Endodermal cell (in vitro differentiated cells): ENCODE measurements at regions not wholly inside any gene's neighbourhood (a gene's known extent, or its start where the extent isn't known, plus 50 kb on each side); places are given as distances from the start of the nearest gene placed in this dataset.

ENCODE experiments used
- DNase-seq: peaks from one replicate; pipeline ENCODE4 v3.0.0-alpha.2; 2017
- H3K27ac ChIP-seq: 2 replicates; pipeline ENCODE4 v1.5.1; 2013; ENCODE audit warnings: mild to moderate bottlenecking, low read depth, low read length, moderate library complexity
- H3K27me3 ChIP-seq: 2 replicates; pipeline ENCODE4 v1.6.1; 2013; ENCODE audit warnings: mild to moderate bottlenecking, low read length, moderate library complexity; ENCODE audit not compliant: insufficient read depth, control insufficient read depth, poor library complexity, severe bottlenecking
- H3K36me3 ChIP-seq: 2 replicates; pipeline ENCODE4 v1.7.0; 2013; ENCODE audit warnings: mild to moderate bottlenecking, low read length, moderate library complexity; ENCODE audit not compliant: control insufficient read depth, insufficient read depth
- H3K4me1 ChIP-seq: one replicate; pipeline ENCODE4 v1.7.0; 2013; ENCODE audit warnings: low read length; ENCODE audit not compliant: control insufficient read depth, insufficient read depth
- H3K4me3 ChIP-seq: 2 replicates; pipeline ENCODE4 v1.5.1; 2013; ENCODE audit warnings: mild to moderate bottlenecking, low read length, moderate library complexity
- H3K9ac ChIP-seq: 2 replicates; pipeline ENCODE4 v1.6.1; 2013; ENCODE audit warnings: mild to moderate bottlenecking, low read length, moderate library complexity; ENCODE audit not compliant: poor library complexity, severe bottlenecking; ENCODE audit errors: extremely low read depth
- H3K9me3 ChIP-seq: 2 replicates; pipeline ENCODE4 v1.6.1; 2013; ENCODE audit warnings: mild to moderate bottlenecking, low read length, moderate library complexity; ENCODE audit not compliant: control insufficient read depth
- H3K27ac Mint-ChIP-seq: 2 replicates; pipeline ENCODE4 v1.8.0; 2020; ENCODE audit warnings: mixed read lengths
- H3K27me3 Mint-ChIP-seq: 2 replicates; pipeline ENCODE4 v1.8.0; 2021; ENCODE audit warnings: mild to moderate bottlenecking, mixed read lengths; ENCODE audit not compliant: insufficient read depth
- H3K36me3 Mint-ChIP-seq: 2 replicates; pipeline ENCODE4 v1.8.0; 2020; ENCODE audit warnings: low read depth, mixed read lengths
- H3K4me1 Mint-ChIP-seq: 2 replicates; pipeline ENCODE4 v1.8.0; 2020; ENCODE audit warnings: mixed read lengths
- H3K4me3 Mint-ChIP-seq: 2 replicates; pipeline ENCODE4 v1.8.0; 2020; ENCODE audit warnings: mild to moderate bottlenecking, moderate library complexity, mixed read lengths
- H3K9me3 Mint-ChIP-seq: 2 replicates; pipeline ENCODE4 v1.8.0; 2020; ENCODE audit warnings: mild to moderate bottlenecking, mixed read lengths
- WGBS, 2 experiments: methylation state at CpG; one replicate each; pipeline versions ENCODE4 v1.1.5 to v1.1.7; 2013; ENCODE audit warnings: missing lambda C conversion rate in 2 of 2, mixed read lengths in 1 of 2; ENCODE audit not compliant: insufficient coverage in 1 of 2, insufficient read length in 1 of 2; 5-methylcytosine and 5-hydroxymethylcytosine counted together
- TF ChIP-seq, protein P1 (sequence below): fragments of 200-600 bp; sonication (generic); conservative IDR thresholded peaks from 2 replicates; pipeline ENCODE4 v1.5.0; 2021; ENCODE audit warnings: antibody characterized with exemption, mild to moderate bottlenecking

DNA sequence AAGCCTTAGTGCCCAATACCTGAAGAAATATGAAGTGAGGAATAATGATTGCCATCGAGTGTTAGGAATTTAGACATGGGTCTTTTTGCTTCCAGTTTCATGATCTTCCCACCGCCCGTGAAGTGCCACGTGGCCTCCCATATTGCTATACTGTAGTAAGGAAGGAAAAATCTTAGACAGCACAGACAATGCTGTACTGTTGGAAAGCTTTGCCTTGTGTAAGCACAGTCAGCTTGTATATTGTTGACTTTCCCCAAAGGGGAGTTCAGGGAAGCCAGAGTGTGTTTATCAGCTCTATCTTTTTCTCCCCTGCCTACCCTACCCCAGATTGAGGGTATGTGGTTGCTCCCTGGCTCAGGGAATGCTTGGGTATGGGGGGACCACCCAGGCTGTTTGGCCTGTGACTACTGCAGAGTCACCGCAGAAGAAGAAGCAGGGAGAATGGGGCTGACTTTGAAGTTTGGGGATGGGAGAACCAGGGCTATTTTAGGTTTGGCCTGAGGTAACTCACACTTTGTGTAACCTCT, 161.8 kb upstream of the MEF2C start:
- Mint-ChIP-seq H3K36me3 (no peaks in the 10 kb centered on the region), H3K27ac (no peak overlapping the region)

DNA sequence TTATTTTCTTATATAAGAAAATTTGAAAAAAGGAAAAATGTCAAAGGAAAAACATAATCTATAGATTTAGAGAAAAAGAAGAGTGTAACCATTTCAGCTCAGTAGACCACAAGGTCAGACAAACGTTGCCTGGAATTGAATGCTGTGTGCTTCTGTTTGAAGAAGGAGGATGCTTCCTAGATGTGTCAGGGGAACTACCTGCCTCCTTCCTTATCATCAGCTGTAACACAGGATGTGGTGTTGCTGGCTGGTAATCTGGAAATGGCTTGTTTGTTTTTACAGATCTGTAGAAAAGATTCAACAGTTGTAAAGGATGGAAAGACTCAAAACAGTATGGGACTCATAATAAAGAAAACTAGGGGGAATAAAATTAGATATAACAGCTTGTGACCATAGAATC, 160.7 kb upstream of the MEF2C start:
- no peaks in the 10 kb centered on the region for H3K9me3 Mint-ChIP-seq
- H3K27me3 Mint-ChIP-seq, result no peaks in the 10 kb centered on the region
- WGBS, 2 experiments, result 36 to 50% methylated on average over 1 of the region's 1 CpG
- Histone ChIP-seq H3K27ac (no peak overlapping the region), H3K9me3 (no peaks in the 10 kb centered on the region), H3K27me3 (no peaks in the 10 kb centered on the region), H3K36me3 (no peaks in the 10 kb centered on the region), H3K9ac (no peak overlapping the region), H3K4me1 (no peaks in the 10 kb centered on the region), H3K4me3 (no peak overlapping the region)
- H3K4me1 Mint-ChIP-seq, result peaks cover 3% of the 10 kb centered on the region
- H3K4me3 Mint-ChIP-seq, result no peak overlapping the region
- H3K36me3 Mint-ChIP-seq, result no peaks in the 10 kb centered on the region
- DNase-seq, result no peak
- TF ChIP-seq, protein P1, sequence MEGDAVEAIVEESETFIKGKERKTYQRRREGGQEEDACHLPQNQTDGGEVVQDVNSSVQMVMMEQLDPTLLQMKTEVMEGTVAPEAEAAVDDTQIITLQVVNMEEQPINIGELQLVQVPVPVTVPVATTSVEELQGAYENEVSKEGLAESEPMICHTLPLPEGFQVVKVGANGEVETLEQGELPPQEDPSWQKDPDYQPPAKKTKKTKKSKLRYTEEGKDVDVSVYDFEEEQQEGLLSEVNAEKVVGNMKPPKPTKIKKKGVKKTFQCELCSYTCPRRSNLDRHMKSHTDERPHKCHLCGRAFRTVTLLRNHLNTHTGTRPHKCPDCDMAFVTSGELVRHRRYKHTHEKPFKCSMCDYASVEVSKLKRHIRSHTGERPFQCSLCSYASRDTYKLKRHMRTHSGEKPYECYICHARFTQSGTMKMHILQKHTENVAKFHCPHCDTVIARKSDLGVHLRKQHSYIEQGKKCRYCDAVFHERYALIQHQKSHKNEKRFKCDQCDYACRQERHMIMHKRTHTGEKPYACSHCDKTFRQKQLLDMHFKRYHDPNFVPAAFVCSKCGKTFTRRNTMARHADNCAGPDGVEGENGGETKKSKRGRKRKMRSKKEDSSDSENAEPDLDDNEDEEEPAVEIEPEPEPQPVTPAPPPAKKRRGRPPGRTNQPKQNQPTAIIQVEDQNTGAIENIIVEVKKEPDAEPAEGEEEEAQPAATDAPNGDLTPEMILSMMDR, result no peak
- H3K27ac Mint-ChIP-seq, result no peak overlapping the region

More for the DNA sequence above, 161.8 kb upstream of the MEF2C start:
- TF ChIP-seq, protein P1, result no peak
- no peaks in the 10 kb centered on the region for H3K27me3 Mint-ChIP-seq
- no peaks in the 10 kb centered on the region for H3K36me3 ChIP-seq
- H3K9me3 ChIP-seq, result peaks cover 7% of the 10 kb centered on the region
- DNase-seq, result no peak
- no peaks in the 10 kb centered on the region for H3K27me3 ChIP-seq
- H3K9ac ChIP-seq, result no peak overlapping the region
- no peaks in the 10 kb centered on the region for H3K4me1 ChIP-seq
- H3K9me3 Mint-ChIP-seq, result peaks cover 11% of the 10 kb centered on the region
- WGBS, 2 experiments, result 93 to 97% methylated on average over 4 to 5 of the region's 5 CpGs
- H3K27ac ChIP-seq, result no peak overlapping the region
- H3K4me3 ChIP-seq, result no peak overlapping the region
- H3K4me3 Mint-ChIP-seq, result no peak overlapping the region
- peaks cover 3% of the 10 kb centered on the region for H3K4me1 Mint-ChIP-seq

DNA sequence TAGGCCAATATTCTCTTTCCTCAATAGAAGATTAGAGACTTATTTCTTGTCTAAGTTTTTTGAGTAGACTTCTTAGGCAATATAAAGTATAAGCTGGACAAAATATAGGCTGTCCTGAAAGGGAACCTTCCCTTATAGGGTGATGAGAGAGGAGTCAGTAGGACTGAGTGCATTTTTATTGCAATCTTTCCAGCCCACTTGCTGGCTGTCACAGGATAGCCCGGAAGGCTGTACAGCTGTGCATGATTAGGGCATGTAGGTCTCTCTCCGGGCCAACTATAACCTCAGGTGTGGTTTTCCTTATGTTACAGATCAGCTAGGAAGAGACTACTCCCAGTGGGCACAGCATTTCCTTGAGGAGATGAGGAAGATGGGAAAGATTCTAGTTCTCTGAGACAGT, 159.8 kb upstream of the MEF2C start:
- H3K36me3 Mint-ChIP-seq, result no peaks in the 10 kb centered on the region
- TF ChIP-seq, protein P1, result no peak
- WGBS, 2 experiments, result 92 to 93% methylated on average over 2 of the region's 2 CpGs
- no peak overlapping the region for H3K9ac ChIP-seq
- no peak overlapping the region for H3K4me3 ChIP-seq
- no peak overlapping the region for H3K27ac ChIP-seq
- H3K9me3 ChIP-seq, result no peaks in the 10 kb centered on the region
- no peak overlapping the region for H3K27ac Mint-ChIP-seq
- no peaks in the 10 kb centered on the region for H3K27me3 Mint-ChIP-seq
- H3K27me3 ChIP-seq, result no peaks in the 10 kb centered on the region
- H3K36me3 ChIP-seq, result no peaks in the 10 kb centered on the region
- H3K4me3 Mint-ChIP-seq, result no peak overlapping the region
- H3K9me3 Mint-ChIP-seq, result no peaks in the 10 kb centered on the region
- H3K4me1 ChIP-seq, result no peaks in the 10 kb centered on the region
- DNase-seq, result no peak
- H3K4me1 Mint-ChIP-seq, result peaks cover 3% of the 10 kb centered on the region
